Panc1 (cell line): ENCODE measurements at regions not wholly inside any gene's neighbourhood (a gene's known extent, or its start where the extent isn't known, plus 50 kb on each side); places are given as distances from the start of the nearest gene placed in this dataset.

Source experiments
- ATAC-seq: fragments of 200-7000 bp; cut with Tn5 transposase; 2 replicates; pipeline ENCODE4 v1.9.1; 2020; ENCODE audit warnings: mild to moderate bottlenecking, moderate library complexity
- BruUV-seq: library from RNA; stranded (reverse); fragments of 400-500 nt; replicated peaks from 2 replicates; lab custom pipeline; 2021; lab: Mats Ljungman, UMichigan
- CTCF ChIA-PET: fragments of 300-600 bp; sonication (Branson Sonifier 250); formaldehyde crosslinking; loops from one replicate; lab custom pipeline; 2022; ENCODE audit warnings: antibody characterized with exemption; lab: Charles Lee
- POLR2A ChIA-PET: fragments of 300-600 bp; sonication (Branson Sonifier 250); formaldehyde crosslinking; loops from one replicate; lab custom pipeline; 2022; ENCODE audit warnings: antibody characterized with exemption; lab: Charles Lee
- DNase-seq: peaks from one replicate; pipeline ENCODE4 v3.0.0-alpha.2; 2010; ENCODE audit warnings: low read depth, low spot score
- H3K27ac ChIP-seq: 2 replicates; pipeline ENCODE4 v1.5.1; 2011; ENCODE audit warnings: mild to moderate bottlenecking, low read length, inconsistent platforms
- H3K27me3 ChIP-seq: fragments of 200-500 bp; sonication (Bioruptor generic); 2 replicates; pipeline ENCODE4 v1.6.0; 2014; ENCODE audit warnings: low read length, inconsistent platforms; ENCODE audit not compliant: control insufficient read depth, insufficient read depth
- H3K36me3 ChIP-seq: fragments of 200-500 bp; sonication (Bioruptor generic); 2 replicates; pipeline ENCODE4 v1.5.1; 2014; ENCODE audit warnings: inconsistent platforms, mild to moderate bottlenecking, low read length, moderate library complexity; ENCODE audit not compliant: control insufficient read depth, insufficient read depth
- H3K4me1 ChIP-seq: 2 replicates; pipeline ENCODE4 v1.5.1; 2011; ENCODE audit warnings: inconsistent platforms, mild to moderate bottlenecking, low read length, moderate library complexity; ENCODE audit not compliant: control insufficient read depth, insufficient read depth
- H3K4me3 ChIP-seq, 2 experiments: 2 replicates each; pipeline ENCODE4 v1.5.1; 2011 to 2012; ENCODE audit warnings: low read depth in 2 of 2, low read length in 2 of 2, mild to moderate bottlenecking in 2 of 2, inconsistent platforms in 1 of 2, moderate library complexity in 1 of 2
- H3K9me3 ChIP-seq: fragments of 200-500 bp; sonication (Bioruptor generic); 2 replicates; pipeline ENCODE4 v1.5.1; 2014; ENCODE audit warnings: low read depth, mild to moderate bottlenecking, inconsistent platforms, low read length, moderate library complexity; ENCODE audit not compliant: control insufficient read depth, insufficient read depth
- POLR2AphosphoS5 ChIP-seq: IDR thresholded peaks from 2 replicates; pipeline ENCODE4 v1.6.1; 2012; ENCODE audit warnings: mild to moderate bottlenecking, low read depth, low read length, moderate library complexity
- SIN3A ChIP-seq: IDR thresholded peaks from 2 replicates; pipeline ENCODE4 v1.6.1; 2012; ENCODE audit warnings: low read depth, mild to moderate bottlenecking, low read length, moderate library complexity, borderline replicate concordance; ENCODE audit not compliant: insufficient read depth
- TCF7L2 ChIP-seq: IDR thresholded peaks from 2 replicates; pipeline ENCODE4 v1.6.1; 2011; ENCODE audit warnings: mild to moderate bottlenecking, low read depth, low read length, inconsistent platforms
- in situ Hi-C: cut with HindIII; loops from 2 replicates; pipeline ENCODE4 v1.10.0; 2016; ENCODE audit warnings: low sequenced_read_pairs, low pct_unique_long_range_greater_than_20kb
- intact Hi-C: fragments of 100-400 bp; cut with micrococcal nuclease; formaldehyde crosslinking; loops from one replicate; pipeline ENCODE4 v1.10.0; 2022; ENCODE audit not compliant: unreplicated experiment
- TF ChIP-seq, protein P1 (sequence below): fragments of 450-650 bp; IDR thresholded peaks from 2 replicates; pipeline ENCODE4 v1.5.1; 2017; ENCODE audit warnings: mild to moderate bottlenecking
- TF ChIP-seq, protein P2 (sequence below), 2 experiments: IDR thresholded peaks; 2 replicates each; pipeline ENCODE4 v1.6.1; 2011 to 2012; ENCODE audit warnings: low read depth in 2 of 2, control low read depth in 1 of 2, low read length in 1 of 2, mild to moderate bottlenecking in 1 of 2, moderate library complexity in 1 of 2; ENCODE audit not compliant: insufficient read depth in 1 of 2

DNA sequence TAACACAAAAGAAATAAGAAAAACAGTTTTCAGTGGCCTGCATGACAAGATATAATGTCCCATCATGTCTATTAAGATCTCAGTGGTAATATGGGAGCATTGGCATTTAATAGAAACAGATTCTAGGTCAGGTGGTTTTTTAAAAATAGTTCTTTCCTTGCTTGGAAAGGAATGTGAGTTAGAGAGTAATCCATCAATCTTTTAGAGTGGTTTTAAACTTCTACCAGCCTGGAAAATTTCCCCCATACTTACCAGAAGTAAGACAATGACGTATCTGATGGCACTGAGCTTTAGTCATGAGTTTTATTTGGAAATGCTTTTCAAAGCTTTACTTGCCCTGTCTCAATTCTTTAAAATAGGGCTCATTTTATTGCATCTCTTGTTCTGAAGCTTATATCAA is 441.7 kb upstream of the SMIM21 start:
- in situ Hi-C loops (no loop called here), intact Hi-C loops (no loop called here)
- POLR2A ChIA-PET: no interaction called here
- no peak overlapping the region for H3K27ac ChIP-seq
- ATAC-seq (no peak), DNase-seq (no peak)
- TF ChIP-seq, protein P1, sequence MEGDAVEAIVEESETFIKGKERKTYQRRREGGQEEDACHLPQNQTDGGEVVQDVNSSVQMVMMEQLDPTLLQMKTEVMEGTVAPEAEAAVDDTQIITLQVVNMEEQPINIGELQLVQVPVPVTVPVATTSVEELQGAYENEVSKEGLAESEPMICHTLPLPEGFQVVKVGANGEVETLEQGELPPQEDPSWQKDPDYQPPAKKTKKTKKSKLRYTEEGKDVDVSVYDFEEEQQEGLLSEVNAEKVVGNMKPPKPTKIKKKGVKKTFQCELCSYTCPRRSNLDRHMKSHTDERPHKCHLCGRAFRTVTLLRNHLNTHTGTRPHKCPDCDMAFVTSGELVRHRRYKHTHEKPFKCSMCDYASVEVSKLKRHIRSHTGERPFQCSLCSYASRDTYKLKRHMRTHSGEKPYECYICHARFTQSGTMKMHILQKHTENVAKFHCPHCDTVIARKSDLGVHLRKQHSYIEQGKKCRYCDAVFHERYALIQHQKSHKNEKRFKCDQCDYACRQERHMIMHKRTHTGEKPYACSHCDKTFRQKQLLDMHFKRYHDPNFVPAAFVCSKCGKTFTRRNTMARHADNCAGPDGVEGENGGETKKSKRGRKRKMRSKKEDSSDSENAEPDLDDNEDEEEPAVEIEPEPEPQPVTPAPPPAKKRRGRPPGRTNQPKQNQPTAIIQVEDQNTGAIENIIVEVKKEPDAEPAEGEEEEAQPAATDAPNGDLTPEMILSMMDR: no peak
- no peak for TF ChIP-seq TCF7L2
- no peak for TF ChIP-seq POLR2AphosphoS5
- TF ChIP-seq, protein P2, sequence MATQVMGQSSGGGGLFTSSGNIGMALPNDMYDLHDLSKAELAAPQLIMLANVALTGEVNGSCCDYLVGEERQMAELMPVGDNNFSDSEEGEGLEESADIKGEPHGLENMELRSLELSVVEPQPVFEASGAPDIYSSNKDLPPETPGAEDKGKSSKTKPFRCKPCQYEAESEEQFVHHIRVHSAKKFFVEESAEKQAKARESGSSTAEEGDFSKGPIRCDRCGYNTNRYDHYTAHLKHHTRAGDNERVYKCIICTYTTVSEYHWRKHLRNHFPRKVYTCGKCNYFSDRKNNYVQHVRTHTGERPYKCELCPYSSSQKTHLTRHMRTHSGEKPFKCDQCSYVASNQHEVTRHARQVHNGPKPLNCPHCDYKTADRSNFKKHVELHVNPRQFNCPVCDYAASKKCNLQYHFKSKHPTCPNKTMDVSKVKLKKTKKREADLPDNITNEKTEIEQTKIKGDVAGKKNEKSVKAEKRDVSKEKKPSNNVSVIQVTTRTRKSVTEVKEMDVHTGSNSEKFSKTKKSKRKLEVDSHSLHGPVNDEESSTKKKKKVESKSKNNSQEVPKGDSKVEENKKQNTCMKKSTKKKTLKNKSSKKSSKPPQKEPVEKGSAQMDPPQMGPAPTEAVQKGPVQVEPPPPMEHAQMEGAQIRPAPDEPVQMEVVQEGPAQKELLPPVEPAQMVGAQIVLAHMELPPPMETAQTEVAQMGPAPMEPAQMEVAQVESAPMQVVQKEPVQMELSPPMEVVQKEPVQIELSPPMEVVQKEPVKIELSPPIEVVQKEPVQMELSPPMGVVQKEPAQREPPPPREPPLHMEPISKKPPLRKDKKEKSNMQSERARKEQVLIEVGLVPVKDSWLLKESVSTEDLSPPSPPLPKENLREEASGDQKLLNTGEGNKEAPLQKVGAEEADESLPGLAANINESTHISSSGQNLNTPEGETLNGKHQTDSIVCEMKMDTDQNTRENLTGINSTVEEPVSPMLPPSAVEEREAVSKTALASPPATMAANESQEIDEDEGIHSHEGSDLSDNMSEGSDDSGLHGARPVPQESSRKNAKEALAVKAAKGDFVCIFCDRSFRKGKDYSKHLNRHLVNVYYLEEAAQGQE (IDR thresholded peaks at IDR 0.05; ENCODE audit: insufficient read depth in 1 of 2, low read depth in 2 of 2, low read length in 1 of 2): no peak
- no peak for TF ChIP-seq SIN3A
- H3K36me3 ChIP-seq: no peaks in the 10 kb centered on the region
- no TSS peak for BruUV-seq
- H3K4me1 ChIP-seq: no peaks in the 10 kb centered on the region
- peaks cover 5% of the 10 kb centered on the region; the same call in 1 of the 2 replicates for H3K27me3 ChIP-seq
- H3K9me3 ChIP-seq: no peaks in the 10 kb centered on the region
- no peak overlapping the region for H3K4me3 ChIP-seq
- CTCF ChIA-PET: no interaction called here

DNA sequence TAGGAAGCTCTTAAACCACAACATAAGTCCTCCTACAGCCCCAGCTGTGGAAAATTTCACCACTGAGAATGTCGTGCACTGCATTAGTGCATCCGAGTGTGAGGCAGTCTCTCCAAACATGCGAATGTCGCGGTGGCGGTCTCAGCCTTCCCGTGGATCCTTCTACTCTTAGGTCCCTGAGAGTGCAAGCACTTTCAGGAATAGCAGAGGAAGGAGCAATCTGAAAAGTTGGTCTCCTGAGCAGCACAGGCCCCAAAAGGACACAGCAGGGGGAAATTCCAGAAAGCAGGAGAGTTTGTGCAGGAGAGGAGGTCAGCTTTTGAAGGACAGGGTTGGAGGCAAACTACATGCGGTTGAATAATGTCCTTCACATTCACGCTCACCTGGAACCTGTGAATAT is 440.5 kb upstream of the SMIM21 start:
- POLR2A ChIA-PET: no interaction called here
- in situ Hi-C loops: no loop called here

More for the DNA sequence above, 440.5 kb upstream of the SMIM21 start:
- Histone ChIP-seq H3K9me3 (no peaks in the 10 kb centered on the region), H3K27me3 (peaks cover 2% of the 10 kb centered on the region; the same call in 1 of the 2 replicates), H3K36me3 (no peaks in the 10 kb centered on the region), H3K27ac (no peak overlapping the region), H3K4me3 (no peak overlapping the region), H3K4me1 (no peaks in the 10 kb centered on the region)
- BruUV-seq: no TSS peak
- CTCF ChIA-PET: interaction anchor here (0.6 kb wide), 1 partner anchor 31 kb away, joined by 3 read pairs; no protein-coding TSS in a partner anchor
- TF ChIP-seq TCF7L2 (no peak), SIN3A (no peak), POLR2AphosphoS5 (no peak)
- TF ChIP-seq, protein P1: no peak
- TF ChIP-seq, protein P2 (IDR thresholded peaks at IDR 0.05; ENCODE audit: insufficient read depth in 1 of 2, low read depth in 2 of 2, low read length in 1 of 2): no peak
- intact Hi-C loops: no loop called here
- DNase-seq: no peak
- no peak for ATAC-seq
